BLaER1 (cell line): ENCODE measurements at regions not wholly inside any gene's neighbourhood (a gene's known extent, or its start where the extent isn't known, plus 50 kb on each side); places are given as distances from the start of the nearest gene placed in this dataset.

Experiments
- H3K27ac ChIP-seq: shearing (Covaris generic); formaldehyde crosslinking; 2 replicates; pipeline ENCODE4 v1.8.1; 2022
- H3K27me3 ChIP-seq: shearing (Covaris generic); formaldehyde crosslinking; 2 replicates; pipeline ENCODE4 v1.8.1; 2022
- H3K36me3 ChIP-seq: shearing (Covaris generic); formaldehyde crosslinking; 2 replicates; pipeline ENCODE4 v1.8.1; 2022
- H3K4me1 ChIP-seq: shearing (Covaris generic); formaldehyde crosslinking; 2 replicates; pipeline ENCODE4 v1.8.1; 2022
- H3K4me2 ChIP-seq: shearing (Covaris generic); formaldehyde crosslinking; 2 replicates; pipeline ENCODE4 v1.8.1; 2022
- H3K4me3 ChIP-seq: shearing (Covaris generic); formaldehyde crosslinking; 2 replicates; pipeline ENCODE4 v1.8.1; 2022
- H3K9ac ChIP-seq: shearing (Covaris generic); formaldehyde crosslinking; 2 replicates; pipeline ENCODE4 v1.8.1; 2022
- H3K9me3 ChIP-seq: shearing (Covaris generic); formaldehyde crosslinking; 2 replicates; pipeline ENCODE4 v1.8.1; 2022
- H4K20me1 ChIP-seq: shearing (Covaris generic); formaldehyde crosslinking; 2 replicates; pipeline ENCODE4 v1.8.1; 2022
- Cebpa-rat ChIP-seq: shearing (Covaris generic); IDR thresholded peaks from 2 replicates; pipeline ENCODE4 v1.8.1; 2022

GRCh38 chr15:27627623-27628022 is 471.5 kb downstream of the OCA2 start:
- no peak overlapping the region for H3K4me3 ChIP-seq
- H3K9me3 ChIP-seq: peaks cover 26% of the 10 kb centered on the region
- H3K27ac ChIP-seq: no peak overlapping the region
- no peaks in the 10 kb centered on the region for H4K20me1 ChIP-seq
- no peak overlapping the region for H3K9ac ChIP-seq
- no peaks in the 10 kb centered on the region for H3K36me3 ChIP-seq
- H3K27me3 ChIP-seq: no peaks in the 10 kb centered on the region
- no peak for TF ChIP-seq Cebpa-rat
- H3K4me1 ChIP-seq: peaks cover 29% of the 10 kb centered on the region
- H3K4me2 ChIP-seq: no peak overlapping the region

- no peaks in the 10 kb centered on the region for H4K20me1 ChIP-seq
- peak overlapping the region; percentile 57 for H3K4me3 ChIP-seq
- no peaks in the 10 kb centered on the region for H3K27me3 ChIP-seq
- peaks cover 36% of the 10 kb centered on the region for H3K4me1 ChIP-seq
- H3K9me3 ChIP-seq: peaks cover 20% of the 10 kb centered on the region
- TF ChIP-seq Cebpa-rat: no peak
- H3K27ac ChIP-seq: peak overlapping the region; percentile 80
- H3K9ac ChIP-seq: peak overlapping the region; percentile 69
- no peaks in the 10 kb centered on the region for H3K36me3 ChIP-seq
- peak overlapping the region; percentile 72 for H3K4me2 ChIP-seq
Observed at GRCh38 chr15:27623560-27624305, 475.4 kb downstream of the OCA2 start.

GRCh38 chr15:27623149-27623548 is 476.0 kb downstream of the OCA2 start:
- H3K4me1 ChIP-seq: peaks cover 36% of the 10 kb centered on the region
- TF ChIP-seq Cebpa-rat: no peak
- peak overlapping the region; percentile 39; the same call in 1 of the 2 replicates for H3K9ac ChIP-seq
- H3K27ac ChIP-seq: peak overlapping the region; percentile 80
- H3K27me3 ChIP-seq: no peaks in the 10 kb centered on the region
- peak overlapping the region; percentile 72 for H3K4me2 ChIP-seq
- no peak overlapping the region for H3K4me3 ChIP-seq
- no peaks in the 10 kb centered on the region for H4K20me1 ChIP-seq
- no peaks in the 10 kb centered on the region for H3K36me3 ChIP-seq
- H3K9me3 ChIP-seq: peaks cover 16% of the 10 kb centered on the region

GRCh38 chr15:27622371-27622770 is 476.7 kb downstream of the OCA2 start:
- no peak for TF ChIP-seq Cebpa-rat
- Histone ChIP-seq H3K4me1 (peaks cover 36% of the 10 kb centered on the region), H3K27ac (peak overlapping the region; percentile 80), H3K9ac (no peak overlapping the region), H3K4me2 (peak overlapping the region; percentile 72), H3K27me3 (no peaks in the 10 kb centered on the region), H4K20me1 (no peaks in the 10 kb centered on the region), H3K36me3 (no peaks in the 10 kb centered on the region), H3K4me3 (no peak overlapping the region), H3K9me3 (peaks cover 9% of the 10 kb centered on the region)

GRCh38 chr15:27619204-27619603 is 479.9 kb downstream of the OCA2 start:
- Histone ChIP-seq H3K36me3 (no peaks in the 10 kb centered on the region), H4K20me1 (no peaks in the 10 kb centered on the region), H3K9ac (no peak overlapping the region), H3K27me3 (no peaks in the 10 kb centered on the region), H3K4me2 (no peak overlapping the region), H3K4me3 (no peak overlapping the region), H3K9me3 (no peaks in the 10 kb centered on the region), H3K27ac (no peak overlapping the region), H3K4me1 (peaks cover 23% of the 10 kb centered on the region)
- no peak for TF ChIP-seq Cebpa-rat

- TF ChIP-seq Cebpa-rat: no peak
- H3K4me3 ChIP-seq: no peak overlapping the region
- H3K4me1 ChIP-seq: peaks cover 2% of the 10 kb centered on the region
- H3K27me3 ChIP-seq: no peaks in the 10 kb centered on the region
- no peaks in the 10 kb centered on the region for H3K36me3 ChIP-seq
- H3K9ac ChIP-seq: no peak overlapping the region
- H3K27ac ChIP-seq: no peak overlapping the region
- H4K20me1 ChIP-seq: no peaks in the 10 kb centered on the region
- H3K4me2 ChIP-seq: no peak overlapping the region
- H3K9me3 ChIP-seq: no peaks in the 10 kb centered on the region
Observed at GRCh38 chr15:27617013-27617412, 482.1 kb downstream of the OCA2 start.

- no peak overlapping the region for H3K9ac ChIP-seq
- TF ChIP-seq Cebpa-rat: no peak
- H3K9me3 ChIP-seq: peaks cover 14% of the 10 kb centered on the region
- H3K27me3 ChIP-seq: no peaks in the 10 kb centered on the region
- H3K36me3 ChIP-seq: no peaks in the 10 kb centered on the region
- no peak overlapping the region for H3K4me2 ChIP-seq
- no peak overlapping the region for H3K4me3 ChIP-seq
- H3K27ac ChIP-seq: no peak overlapping the region
- H4K20me1 ChIP-seq: no peaks in the 10 kb centered on the region
- no peaks in the 10 kb centered on the region for H3K4me1 ChIP-seq
Observed at GRCh38 chr15:27608248-27608647, 490.9 kb downstream of the OCA2 start.

- peaks cover 23% of the 10 kb centered on the region for H3K4me1 ChIP-seq
- no peaks in the 10 kb centered on the region for H3K36me3 ChIP-seq
- H4K20me1 ChIP-seq: no peaks in the 10 kb centered on the region
- no peaks in the 10 kb centered on the region for H3K27me3 ChIP-seq
- peak overlapping the region; percentile 58 for H3K4me2 ChIP-seq
- H3K4me3 ChIP-seq: no peak overlapping the region
- no peak for TF ChIP-seq Cebpa-rat
- peaks cover 13% of the 10 kb centered on the region for H3K9me3 ChIP-seq
- peak overlapping the region; percentile 20; the same call in 1 of the 2 replicates for H3K27ac ChIP-seq
- H3K9ac ChIP-seq: no peak overlapping the region
Observed at GRCh38 chr15:27601239-27601960, 497.7 kb downstream of the OCA2 start.

- H3K9me3 ChIP-seq: no peaks in the 10 kb centered on the region
Observed at GRCh38 chr15:27599034-27599433, 500.1 kb downstream of the OCA2 start.

GRCh38 chr15:27598251-27599009 is 500.7 kb downstream of the OCA2 start:
- no peak for TF ChIP-seq Cebpa-rat
- Histone ChIP-seq H3K4me2 (no peak overlapping the region), H3K4me1 (peaks cover 23% of the 10 kb centered on the region), H3K9me3 (no peaks in the 10 kb centered on the region), H3K27me3 (no peaks in the 10 kb centered on the region), H4K20me1 (no peaks in the 10 kb centered on the region), H3K36me3 (no peaks in the 10 kb centered on the region), H3K9ac (no peak overlapping the region), H3K27ac (no peak overlapping the region), H3K4me3 (no peak overlapping the region)

More at GRCh38 chr15:27599034-27599433, 500.1 kb downstream of the OCA2 start:
- peaks cover 23% of the 10 kb centered on the region for H3K4me1 ChIP-seq
- H4K20me1 ChIP-seq: no peaks in the 10 kb centered on the region
- H3K4me2 ChIP-seq: no peak overlapping the region
- H3K27me3 ChIP-seq: no peaks in the 10 kb centered on the region
- TF ChIP-seq Cebpa-rat: no peak
- H3K27ac ChIP-seq: no peak overlapping the region
- no peaks in the 10 kb centered on the region for H3K36me3 ChIP-seq
- H3K9ac ChIP-seq: no peak overlapping the region
- H3K4me3 ChIP-seq: no peak overlapping the region
